Effector memory CD8-positive, alpha-beta T cell (primary cell): ENCODE measurements at regions not wholly inside any gene's neighbourhood (a gene's known extent, or its start where the extent isn't known, plus 50 kb on each side); places are given as distances from the start of the nearest gene placed in this dataset.

Experiments used
- ATAC-seq: fragments of 150-1000 bp; cut with Tn5 transposase; replicated peaks from 2 replicates; pipeline ENCODE4 v1.10.0; 2021; ENCODE audit warnings: mild to moderate bottlenecking, moderate library complexity
- DNase-seq, 3 experiments: peaks; one replicate each; pipeline ENCODE4 v3.0.0; 2021
- H3K27ac Mint-ChIP-seq, 2 donors: one replicate each; pipeline ENCODE4 v1.8.0; 2022; ENCODE audit warnings: mild to moderate bottlenecking in 2 of 2, mixed read lengths in 2 of 2, moderate library complexity in 2 of 2
- H3K27me3 Mint-ChIP-seq, 2 donors: one replicate each; pipeline ENCODE4 v1.8.0; 2022; ENCODE audit warnings: mixed read lengths in 2 of 2
- H3K36me3 Mint-ChIP-seq: one replicate; pipeline ENCODE4 v1.8.0; 2022; ENCODE audit warnings: mild to moderate bottlenecking, moderate library complexity, mixed read lengths; ENCODE audit not compliant: insufficient read depth
- H3K4me1 Mint-ChIP-seq, 2 donors: one replicate each; pipeline ENCODE4 v1.8.0; 2022; ENCODE audit warnings: low read depth in 2 of 2, mixed read lengths in 2 of 2
- H3K4me3 Mint-ChIP-seq, 2 donors: one replicate each; pipeline ENCODE4 v1.8.0; 2022; ENCODE audit warnings: mild to moderate bottlenecking in 2 of 2, mixed read lengths in 2 of 2, moderate library complexity in 2 of 2
- H3K9me3 Mint-ChIP-seq, 2 donors: one replicate each; pipeline ENCODE4 v1.8.0; 2022; ENCODE audit warnings: mixed read lengths in 2 of 2

DNA sequence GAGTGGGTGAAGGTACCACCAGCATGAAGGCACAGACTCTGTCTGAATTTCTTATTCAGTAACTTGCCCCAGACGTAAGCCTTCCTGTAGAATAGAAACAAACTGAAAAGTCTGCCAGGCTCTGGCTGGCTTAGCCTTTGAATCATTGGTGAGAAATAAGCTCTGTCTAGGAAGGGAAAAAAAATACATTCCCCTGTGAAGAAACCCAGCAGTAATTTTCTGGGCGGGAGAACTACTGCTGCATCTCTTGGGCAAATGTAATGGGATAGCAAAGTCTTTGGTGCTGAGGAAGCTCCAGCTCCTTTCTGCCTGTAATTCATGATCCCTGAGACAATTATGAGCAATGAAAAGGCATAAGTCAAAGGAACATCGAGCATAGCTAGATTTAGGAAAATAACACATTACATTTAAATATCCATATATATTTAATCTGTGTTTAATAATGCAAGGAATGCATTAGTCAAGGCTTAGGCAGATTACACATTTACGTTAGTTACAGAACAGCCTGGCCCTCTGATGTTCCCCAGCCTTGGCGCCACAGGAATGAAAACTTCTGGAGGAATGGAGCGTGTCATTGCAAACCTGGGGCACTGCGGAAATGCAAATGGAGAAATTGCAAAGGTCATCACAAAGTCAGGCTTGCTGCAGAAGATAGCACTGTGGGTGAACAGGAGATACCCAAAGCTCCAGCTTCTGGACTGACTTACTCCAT lies 216.3 kb upstream of the CAMK1G start:
- ATAC-seq (no peak), DNase-seq (no peak)
- Mint-ChIP-seq H3K4me1 (no peaks in the 10 kb centered on the region), H3K27me3 (peaks cover 16 to 42% of the 10 kb centered on the region in 2 donors), H3K36me3 (no peaks in the 10 kb centered on the region), H3K9me3 (no peaks in the 10 kb centered on the region), H3K4me3 (no peak overlapping the region), H3K27ac (no peak overlapping the region)

DNA sequence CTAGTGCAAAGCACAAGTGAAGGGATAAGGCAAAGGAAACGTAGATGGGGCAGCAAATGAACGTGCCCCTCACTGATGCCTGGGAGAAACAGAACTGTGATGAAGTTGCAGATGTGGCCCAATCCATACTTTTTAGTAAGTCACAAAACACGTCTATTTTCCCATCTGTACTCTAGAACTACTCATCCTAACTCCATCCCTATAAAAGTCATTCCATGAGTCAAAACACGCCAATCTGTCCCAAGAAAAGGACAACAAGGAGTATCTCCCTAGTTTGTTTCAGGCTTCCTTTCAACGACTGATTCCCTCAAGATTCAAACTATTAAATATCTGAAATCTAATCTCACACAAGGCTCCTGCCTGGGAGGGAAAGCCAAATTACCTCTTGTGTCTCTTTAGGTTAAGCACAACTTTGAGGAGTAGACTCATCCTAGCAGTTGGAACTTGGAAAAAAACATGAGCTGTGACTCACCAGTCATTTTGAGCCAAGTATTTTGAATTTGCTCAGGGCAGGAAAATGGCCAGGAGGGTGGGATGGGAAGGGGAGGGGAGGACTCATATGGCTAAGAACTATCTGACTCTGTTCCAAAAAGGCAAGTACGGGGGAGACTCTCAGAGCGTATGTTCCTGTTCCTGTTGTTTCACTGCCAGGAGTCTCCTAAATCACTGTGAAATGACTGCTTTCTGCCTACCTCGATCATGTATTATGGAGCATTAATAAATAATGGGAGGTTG lies 214.5 kb upstream of the CAMK1G start:
- Mint-ChIP-seq H3K36me3 (no peaks in the 10 kb centered on the region), H3K9me3 (no peaks in the 10 kb centered on the region), H3K27ac (no peak overlapping the region), H3K27me3 (peaks cover 22 to 41% of the 10 kb centered on the region in 2 donors), H3K4me3 (no peak overlapping the region), H3K4me1 (no peaks in the 10 kb centered on the region)
- DNase-seq (no peak), ATAC-seq (no peak)

DNA sequence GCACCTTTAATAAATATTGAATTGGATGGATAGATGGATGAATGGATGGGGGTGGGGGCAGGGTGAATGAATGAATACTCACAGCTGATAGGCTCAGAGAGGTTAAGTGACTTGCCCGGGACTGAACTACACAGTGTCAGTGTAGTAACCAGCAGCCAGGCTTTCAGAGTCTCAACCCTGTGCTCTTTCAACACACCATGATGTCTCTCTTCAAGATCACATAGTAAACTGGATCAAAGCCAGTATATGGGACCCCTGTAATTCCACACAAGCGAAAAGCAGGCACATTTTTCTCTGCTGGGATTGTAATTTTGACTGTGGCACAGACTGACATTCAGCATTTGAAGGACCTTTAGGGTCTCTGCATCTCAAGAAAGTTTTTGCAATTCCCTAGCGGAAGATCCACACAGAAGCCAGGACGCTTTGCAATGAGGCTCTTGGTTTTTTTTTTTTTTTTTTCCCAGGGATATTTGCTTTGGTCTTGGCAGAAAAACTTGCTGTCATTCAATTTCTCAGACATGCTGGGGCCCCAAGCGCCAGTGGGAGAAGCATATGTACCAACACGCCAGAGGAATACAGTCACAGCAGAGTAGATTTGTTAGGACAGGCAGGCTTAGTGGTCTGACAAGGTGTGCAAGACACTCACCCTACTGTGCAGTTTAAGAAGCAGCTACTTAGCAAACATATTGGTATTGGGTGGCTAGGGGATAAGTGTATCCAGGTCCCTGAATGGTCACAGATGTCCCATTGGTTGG lies 213.1 kb upstream of the CAMK1G start:
- ATAC-seq = no peak
- no peak for DNase-seq
- H3K27ac Mint-ChIP-seq = no peak overlapping the region
- H3K9me3 Mint-ChIP-seq = no peaks in the 10 kb centered on the region
- no peaks in the 10 kb centered on the region for H3K4me1 Mint-ChIP-seq
- no peaks in the 10 kb centered on the region for H3K36me3 Mint-ChIP-seq
- no peak overlapping the region for H3K4me3 Mint-ChIP-seq
- H3K27me3 Mint-ChIP-seq = peaks cover 17 to 30% of the 10 kb centered on the region in 2 donors

DNA sequence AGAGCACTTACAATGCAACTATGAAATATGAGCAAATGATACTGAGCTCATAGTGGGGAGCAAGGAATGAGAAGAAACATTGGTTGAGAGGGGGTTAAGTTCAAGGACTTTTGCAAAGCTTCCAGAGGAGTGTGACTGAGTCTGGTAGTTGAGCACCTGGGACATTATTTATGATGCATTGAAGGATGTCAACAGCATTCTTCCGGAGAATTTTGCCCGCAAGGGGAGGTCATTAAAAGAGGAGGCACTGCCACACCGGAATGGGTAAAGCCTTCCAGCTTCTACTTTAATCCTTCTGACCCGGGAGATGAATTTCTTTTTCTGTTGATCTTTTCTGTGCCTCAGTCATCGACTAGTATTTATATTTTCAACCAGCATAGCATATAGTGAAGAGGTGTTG lies 208.4 kb upstream of the CAMK1G start:
- no peak overlapping the region for H3K4me3 Mint-ChIP-seq
- no peaks in the 10 kb centered on the region for H3K36me3 Mint-ChIP-seq
- peaks cover 9 to 20% of the 10 kb centered on the region in 2 donors for H3K27me3 Mint-ChIP-seq
- no peaks in the 10 kb centered on the region for H3K4me1 Mint-ChIP-seq
- no peaks in the 10 kb centered on the region for H3K9me3 Mint-ChIP-seq
- H3K27ac Mint-ChIP-seq = no peak overlapping the region
- ATAC-seq (no peak), DNase-seq (no peak)

GRCh38 chr1:209375671-209376365 lies 207.7 kb upstream of the CAMK1G start:
- DNase-seq (no peak), ATAC-seq (no peak)
- H3K27ac Mint-ChIP-seq = no peak overlapping the region
- H3K27me3 Mint-ChIP-seq = peaks cover 15 to 20% of the 10 kb centered on the region in 2 donors
- H3K4me1 Mint-ChIP-seq = no peaks in the 10 kb centered on the region
- H3K9me3 Mint-ChIP-seq = no peaks in the 10 kb centered on the region
- no peak overlapping the region for H3K4me3 Mint-ChIP-seq
- H3K36me3 Mint-ChIP-seq = no peaks in the 10 kb centered on the region

- Mint-ChIP-seq H3K9me3 (no peaks in the 10 kb centered on the region), H3K4me3 (no peak overlapping the region), H3K27me3 (peaks cover 18 to 20% of the 10 kb centered on the region in 2 donors), H3K27ac (no peak overlapping the region), H3K36me3 (no peaks in the 10 kb centered on the region), H3K4me1 (no peaks in the 10 kb centered on the region)
- DNase-seq (no peak), ATAC-seq (no peak)
Observed at GRCh38 chr1:209376774-209377173, 206.7 kb upstream of the CAMK1G start.

DNA sequence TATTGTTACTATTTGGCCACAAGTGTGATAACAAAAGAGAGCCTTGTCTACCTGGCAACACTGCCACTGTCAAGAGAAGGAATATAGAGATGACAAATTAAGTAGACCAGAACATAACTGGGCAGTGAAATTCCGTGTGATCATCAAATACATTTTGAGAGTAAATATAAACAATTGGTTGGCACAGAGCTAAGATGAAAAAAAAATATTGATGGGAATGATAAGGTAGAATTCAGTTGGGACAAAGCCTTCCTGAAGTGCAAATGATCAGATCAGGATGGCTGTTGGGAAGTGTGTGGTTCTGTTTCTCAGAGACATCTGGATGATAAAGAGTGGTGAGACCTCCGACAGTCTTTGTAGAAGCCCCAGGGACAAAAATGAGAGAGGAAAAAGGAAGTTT lies 205.5 kb upstream of the CAMK1G start:
- Mint-ChIP-seq H3K4me1 (no peaks in the 10 kb centered on the region), H3K27ac (no peak overlapping the region), H3K27me3 (peaks cover 18 to 19% of the 10 kb centered on the region in 2 donors), H3K4me3 (no peak overlapping the region), H3K9me3 (no peaks in the 10 kb centered on the region), H3K36me3 (no peaks in the 10 kb centered on the region)
- no peak for ATAC-seq
- no peak for DNase-seq

DNA sequence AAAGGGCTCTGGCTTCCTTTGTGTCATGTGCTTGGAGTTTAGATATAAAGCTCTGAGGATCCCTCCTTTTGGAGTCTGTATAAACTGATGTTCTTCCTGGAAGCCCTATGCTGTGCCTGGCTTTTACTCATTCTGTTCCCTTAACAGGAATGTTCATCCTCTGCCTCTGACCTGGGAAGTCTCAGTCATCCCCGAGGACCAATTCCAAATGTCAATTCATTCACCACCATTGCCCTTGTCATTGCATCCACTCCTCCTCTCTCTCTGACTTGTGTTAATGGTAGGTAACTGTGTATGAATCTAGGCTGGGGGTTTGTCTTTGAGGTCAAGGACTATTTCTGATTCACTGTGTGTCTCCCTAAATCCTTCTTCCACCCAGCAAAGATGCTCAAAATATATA lies 204.2 kb upstream of the CAMK1G start:
- Mint-ChIP-seq H3K4me1 (no peaks in the 10 kb centered on the region), H3K27ac (no peak overlapping the region), H3K36me3 (no peaks in the 10 kb centered on the region), H3K4me3 (no peak overlapping the region), H3K27me3 (peaks cover 8 to 14% of the 10 kb centered on the region in 2 donors), H3K9me3 (no peaks in the 10 kb centered on the region)
- no peak for DNase-seq
- ATAC-seq = no peak

DNA sequence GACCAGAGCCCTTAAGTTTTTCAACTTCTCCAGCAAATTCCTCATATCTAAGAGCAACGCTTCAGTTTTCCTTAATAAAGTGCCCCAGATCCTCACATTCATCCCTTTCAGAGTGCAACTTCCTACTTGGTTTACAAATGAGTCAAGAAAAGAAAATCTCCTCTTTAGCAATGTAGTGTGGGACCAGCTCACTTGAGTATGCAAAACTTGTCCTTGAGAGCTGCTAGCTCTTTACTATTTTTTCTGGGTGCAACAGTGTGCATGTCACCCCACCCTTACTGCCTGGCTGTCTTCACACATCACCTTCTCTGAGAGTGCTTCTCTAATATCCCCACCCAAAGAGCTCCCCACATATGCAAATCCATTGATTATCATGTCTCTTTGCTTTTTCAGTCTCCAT lies 203.1 kb upstream of the CAMK1G start:
- no peak for ATAC-seq
- Mint-ChIP-seq H3K4me1 (no peaks in the 10 kb centered on the region), H3K27me3 (peaks cover 11 to 14% of the 10 kb centered on the region in 2 donors), H3K36me3 (no peaks in the 10 kb centered on the region), H3K4me3 (no peak overlapping the region), H3K9me3 (no peaks in the 10 kb centered on the region), H3K27ac (no peak overlapping the region)
- no peak for DNase-seq

DNA sequence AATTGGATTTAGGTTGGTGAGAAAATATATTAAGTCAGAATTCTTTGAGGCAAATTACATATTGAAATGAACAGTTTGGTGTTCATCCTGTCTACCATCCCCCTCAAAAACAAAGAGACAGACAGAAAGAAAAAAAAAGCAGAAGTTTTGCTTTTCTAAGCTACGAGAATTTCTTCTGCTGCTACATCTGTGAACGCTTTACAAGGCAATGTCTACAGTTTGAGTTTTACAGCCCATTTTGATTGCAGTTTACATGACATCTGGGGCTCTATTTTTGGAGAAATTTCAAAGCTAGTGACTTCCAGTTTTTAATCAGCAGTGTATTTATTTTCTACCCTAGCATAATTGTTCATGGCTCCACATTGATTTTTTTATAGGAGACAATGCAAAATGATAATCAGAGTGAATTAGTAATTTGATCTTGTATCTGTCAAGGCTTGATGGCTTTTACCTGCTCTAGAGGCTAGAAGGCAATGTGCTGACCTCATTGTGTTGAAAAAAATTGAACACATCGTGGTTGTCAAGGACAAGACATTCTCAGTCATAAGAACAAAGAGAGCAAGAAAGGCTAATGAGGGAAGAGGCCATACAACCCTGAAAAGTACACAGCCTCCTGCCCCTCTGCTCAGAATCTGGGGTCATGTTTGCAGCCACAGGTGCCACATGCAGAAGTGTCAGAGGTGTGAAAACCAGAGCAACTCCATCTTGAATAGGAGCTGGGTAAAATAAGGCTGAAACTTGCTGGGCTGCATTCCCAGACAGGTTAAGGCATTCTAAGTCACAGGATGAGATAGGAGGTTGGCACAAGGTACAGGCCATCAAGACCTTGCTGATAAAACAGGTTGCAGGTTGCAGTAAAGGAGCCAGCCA lies 201.0 kb upstream of the CAMK1G start:
- ATAC-seq (no peak), DNase-seq (no peak)
- no peaks in the 10 kb centered on the region for H3K36me3 Mint-ChIP-seq
- H3K9me3 Mint-ChIP-seq = no peaks in the 10 kb centered on the region
- H3K4me1 Mint-ChIP-seq = no peaks in the 10 kb centered on the region
- H3K4me3 Mint-ChIP-seq = no peak overlapping the region
- no peak overlapping the region for H3K27ac Mint-ChIP-seq
- H3K27me3 Mint-ChIP-seq = peaks cover 14 to 17% of the 10 kb centered on the region in 2 donors

GRCh38 chr1:209383422-209383821 lies 200.1 kb upstream of the CAMK1G start:
- H3K27me3 Mint-ChIP-seq = peaks cover 14 to 17% of the 10 kb centered on the region in 2 donors
- H3K9me3 Mint-ChIP-seq = no peaks in the 10 kb centered on the region
- ATAC-seq (no peak), DNase-seq (no peak)
- H3K4me1 Mint-ChIP-seq = no peaks in the 10 kb centered on the region
- H3K36me3 Mint-ChIP-seq = no peaks in the 10 kb centered on the region
- H3K27ac Mint-ChIP-seq = no peak overlapping the region
- H3K4me3 Mint-ChIP-seq = no peak overlapping the region

- Mint-ChIP-seq H3K4me1 (no peaks in the 10 kb centered on the region), H3K27ac (no peak overlapping the region), H3K9me3 (peaks cover 0 to under 1% of the 10 kb centered on the region in 2 donors), H3K36me3 (no peaks in the 10 kb centered on the region), H3K27me3 (peaks cover 14 to 20% of the 10 kb centered on the region in 2 donors), H3K4me3 (no peak overlapping the region)
- DNase-seq (no peak), ATAC-seq (no peak)
Observed at GRCh38 chr1:209383907-209384709, 199.4 kb upstream of the CAMK1G start.
